Loucy (cell line): ENCODE measurements at regions not wholly inside any gene's neighbourhood (a gene's known extent, or its start where the extent isn't known, plus 50 kb on each side); places are given as distances from the start of the nearest gene placed in this dataset.

Source experiments
- CTCF ChIP-seq: fragments of 200-600 bp; sonication (generic); conservative IDR thresholded peaks from 2 replicates; pipeline ENCODE4 v1.5.1; 2014; ENCODE audit warnings: mild to moderate bottlenecking, antibody characterized with exemption, low read length
- EZH2phosphoT487 ChIP-seq: fragments of 200-600 bp; IDR thresholded peaks from 2 replicates; pipeline ENCODE4 v1.6.1; 2018; ENCODE audit warnings: antibody characterized with exemption, mild to moderate bottlenecking, moderate library complexity, borderline replicate concordance

GRCh38 chr15:25950014-25950413, 86.9 kb upstream of the ATP10A start:
- TF ChIP-seq CTCF (no peak), EZH2phosphoT487 (no peak)
